Neural progenitor cell (in vitro differentiated cells): ENCODE measurements at regions not wholly inside any gene's neighbourhood (a gene's known extent, or its start where the extent isn't known, plus 50 kb on each side); places are given as distances from the start of the nearest gene placed in this dataset.

ENCODE experiments used
- DNase-seq: peaks from one replicate; pipeline ENCODE4 v3.0.0-alpha.2; 2016; ENCODE audit warnings: low spot score
- H2AFZ ChIP-seq: fragments of 200-600 bp; sonication (generic); replicated peaks from 2 replicates; pipeline ENCODE4 v1.6.1; 2016; ENCODE audit warnings: antibody characterized with exemption
- H3F3A ChIP-seq: fragments of 200-600 bp; sonication (generic); 2 replicates; pipeline ENCODE4 v1.6.1; 2016; ENCODE audit warnings: antibody characterized with exemption, low read depth
- H3K27ac ChIP-seq: fragments of 200-600 bp; sonication (generic); 2 replicates; pipeline ENCODE4 v1.5.1; 2016; ENCODE audit warnings: mild to moderate bottlenecking
- H3K27me3 ChIP-seq: fragments of 200-600 bp; sonication (generic); 2 replicates; pipeline ENCODE4 v1.6.1; 2016; ENCODE audit warnings: mild to moderate bottlenecking, moderate library complexity
- H3K36me3 ChIP-seq: fragments of 200-600 bp; sonication (generic); 2 replicates; pipeline ENCODE4 v1.5.1; 2016
- H3K4me1 ChIP-seq: fragments of 200-600 bp; sonication (generic); 2 replicates; pipeline ENCODE4 v1.6.1; 2016; ENCODE audit warnings: mixed run types
- H3K4me2 ChIP-seq: fragments of 200-600 bp; sonication (generic); 2 replicates; pipeline ENCODE4 v1.6.1; 2016
- H3K4me3 ChIP-seq: fragments of 200-600 bp; sonication (generic); 2 replicates; pipeline ENCODE4 v1.5.1; 2016
- H3K79me2 ChIP-seq: fragments of 200-600 bp; sonication (generic); 2 replicates; pipeline ENCODE4 v1.6.1; 2016; ENCODE audit warnings: low read depth
- H3K9ac ChIP-seq: fragments of 200-600 bp; sonication (generic); 2 replicates; pipeline ENCODE4 v1.6.1; 2016
- H3K9me3 ChIP-seq: fragments of 200-600 bp; sonication (generic); 2 replicates; pipeline ENCODE4 v1.5.1; 2016; ENCODE audit warnings: low read depth
- H4K20me1 ChIP-seq: fragments of 200-600 bp; sonication (generic); 2 replicates; pipeline ENCODE4 v1.6.1; 2016; ENCODE audit warnings: low read depth
- H3K27ac Mint-ChIP-seq: 3 replicates; pipeline ENCODE4 v1.8.0; 2021; ENCODE audit warnings: mixed read lengths
- H3K27me3 Mint-ChIP-seq: 2 replicates; pipeline ENCODE4 v1.8.0; 2022; ENCODE audit warnings: low read depth, mild to moderate bottlenecking, inconsistent platforms, moderate library complexity, mixed read lengths; ENCODE audit not compliant: insufficient read depth
- H3K36me3 Mint-ChIP-seq: 3 replicates; pipeline ENCODE4 v1.8.0; 2021; ENCODE audit warnings: mixed read lengths
- H3K4me1 Mint-ChIP-seq: 3 replicates; pipeline ENCODE4 v1.8.0; 2021; ENCODE audit warnings: mixed read lengths
- H3K4me3 Mint-ChIP-seq: 3 replicates; pipeline ENCODE4 v1.8.0; 2021; ENCODE audit warnings: mild to moderate bottlenecking, moderate library complexity, mixed read lengths
- H3K9me3 Mint-ChIP-seq: 3 replicates; pipeline ENCODE4 v1.8.0; 2020; ENCODE audit warnings: mixed read lengths
- CTCF ChIP-seq: fragments of 200-600 bp; sonication (generic); IDR thresholded peaks from 2 replicates; pipeline ENCODE4 v1.5.1; 2017; ENCODE audit warnings: antibody characterized with exemption, mild to moderate bottlenecking
- EZH2 ChIP-seq: fragments of 200-600 bp; sonication (generic); IDR thresholded peaks from 2 replicates; pipeline ENCODE4 v1.6.1; 2017; ENCODE audit warnings: antibody characterized with exemption, mild to moderate bottlenecking, moderate library complexity
- EZH2phosphoT487 ChIP-seq: fragments of 200-600 bp; sonication (generic); IDR thresholded peaks from 2 replicates; pipeline ENCODE4 v1.6.1; 2017; ENCODE audit warnings: antibody characterized with exemption

DNA sequence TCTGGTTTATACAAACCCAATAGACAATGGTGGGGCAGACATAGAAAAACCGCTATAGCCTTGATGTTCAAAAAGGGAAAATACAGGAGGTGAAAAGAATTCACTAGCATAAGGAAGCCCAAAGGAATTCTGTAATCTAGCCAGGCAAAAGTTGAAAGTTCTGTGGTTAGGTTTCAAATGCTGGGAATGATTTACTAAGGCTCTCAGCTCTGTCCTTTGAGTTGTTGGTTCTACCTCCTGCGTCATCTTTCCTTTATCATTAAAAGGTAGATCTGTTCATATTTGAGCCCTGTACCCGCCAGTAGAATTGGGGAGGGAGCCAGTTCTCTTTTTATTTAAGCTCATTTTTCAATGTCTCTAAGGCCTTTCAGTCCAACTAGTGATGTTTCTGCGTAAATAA is 866.5 kb downstream of the IGSF11 start:
- Histone ChIP-seq H2AFZ (no peak overlapping the region), H3K4me1 (no peaks in the 10 kb centered on the region), H3K4me2 (no peak overlapping the region), H4K20me1 (no peaks in the 10 kb centered on the region), H3K9ac (no peak overlapping the region), H3F3A (no peaks in the 10 kb centered on the region), H3K9me3 (no peaks in the 10 kb centered on the region), H3K36me3 (no peaks in the 10 kb centered on the region), H3K27me3 (no peaks in the 10 kb centered on the region), H3K4me3 (no peak overlapping the region), H3K79me2 (no peaks in the 10 kb centered on the region), H3K27ac (no peak overlapping the region)
- peaks cover 14% of the 10 kb centered on the region for H3K9me3 Mint-ChIP-seq
- DNase-seq = no peak
- no peak overlapping the region for H3K27ac Mint-ChIP-seq
- H3K4me3 Mint-ChIP-seq = no peak overlapping the region
- H3K27me3 Mint-ChIP-seq = no peaks in the 10 kb centered on the region
- TF ChIP-seq EZH2 (no peak), EZH2phosphoT487 (no peak), CTCF (no peak)
- H3K4me1 Mint-ChIP-seq = no peaks in the 10 kb centered on the region
- no peaks in the 10 kb centered on the region for H3K36me3 Mint-ChIP-seq

DNA sequence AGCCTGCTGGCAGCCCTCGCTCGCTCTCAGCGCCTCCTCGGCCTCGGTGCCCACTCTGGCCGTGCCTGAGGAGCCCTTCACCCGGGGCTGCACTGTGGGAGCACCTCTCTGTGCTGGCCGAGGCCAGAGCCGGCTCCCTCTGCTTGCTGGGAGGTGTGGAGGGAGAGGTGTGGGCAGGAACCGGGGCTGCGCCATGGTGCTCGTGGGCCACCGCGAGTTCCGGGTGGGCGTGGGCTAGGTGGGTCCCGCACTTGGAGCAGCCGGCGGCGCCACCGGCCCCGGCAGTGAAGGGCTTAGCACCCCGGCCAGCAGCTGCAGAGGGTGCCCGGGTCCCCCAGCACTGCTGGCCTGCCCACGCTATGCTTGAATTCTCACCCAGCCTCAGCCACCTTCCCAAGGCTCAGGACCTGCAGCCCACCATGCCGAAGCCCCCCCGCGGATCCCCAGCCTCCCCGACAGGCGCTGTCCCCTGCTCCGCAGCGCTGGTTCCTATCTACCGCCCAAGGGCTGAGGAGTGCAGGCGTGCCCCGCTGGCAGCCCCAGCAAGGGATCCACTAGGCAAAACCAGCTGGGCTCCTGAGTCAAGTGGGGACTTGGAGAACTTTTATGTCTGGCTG is 863.3 kb downstream of the IGSF11 start:
- Histone ChIP-seq H3K4me3 (no peak overlapping the region), H3K4me2 (no peak overlapping the region), H3K27ac (no peak overlapping the region), H3F3A (no peaks in the 10 kb centered on the region), H3K9ac (no peak overlapping the region), H4K20me1 (no peaks in the 10 kb centered on the region), H3K9me3 (no peaks in the 10 kb centered on the region), H3K4me1 (no peaks in the 10 kb centered on the region), H3K36me3 (no peaks in the 10 kb centered on the region), H3K79me2 (no peaks in the 10 kb centered on the region), H2AFZ (no peak overlapping the region), H3K27me3 (no peaks in the 10 kb centered on the region)
- Mint-ChIP-seq H3K27ac (no peak overlapping the region), H3K27me3 (no peaks in the 10 kb centered on the region), H3K36me3 (no peaks in the 10 kb centered on the region), H3K4me3 (no peak overlapping the region), H3K4me1 (no peaks in the 10 kb centered on the region), H3K9me3 (peaks cover 11% of the 10 kb centered on the region)
- DNase-seq = no peak
- TF ChIP-seq EZH2phosphoT487 = no peak
- TF ChIP-seq EZH2 = no peak

GRCh38 chr3:118180853-118181252 is 853.8 kb downstream of the IGSF11 start:
- no peaks in the 10 kb centered on the region for H3K36me3 ChIP-seq
- no peak overlapping the region for H3K9ac ChIP-seq
- Mint-ChIP-seq H3K4me1 (no peaks in the 10 kb centered on the region), H3K27ac (no peak overlapping the region), H3K9me3 (no peaks in the 10 kb centered on the region), H3K27me3 (no peaks in the 10 kb centered on the region), H3K4me3 (no peak overlapping the region), H3K36me3 (no peaks in the 10 kb centered on the region)
- no peaks in the 10 kb centered on the region for H3K79me2 ChIP-seq
- no peaks in the 10 kb centered on the region for H3F3A ChIP-seq
- no peak overlapping the region for H3K4me3 ChIP-seq
- TF ChIP-seq CTCF (no peak), EZH2 (no peak), EZH2phosphoT487 (no peak)
- no peaks in the 10 kb centered on the region for H3K27me3 ChIP-seq
- H4K20me1 ChIP-seq = no peaks in the 10 kb centered on the region
- H3K4me1 ChIP-seq = no peaks in the 10 kb centered on the region
- no peak overlapping the region for H3K4me2 ChIP-seq
- H3K27ac ChIP-seq = no peak overlapping the region
- H2AFZ ChIP-seq = no peak overlapping the region
- no peaks in the 10 kb centered on the region for H3K9me3 ChIP-seq
- DNase-seq = no peak

DNA sequence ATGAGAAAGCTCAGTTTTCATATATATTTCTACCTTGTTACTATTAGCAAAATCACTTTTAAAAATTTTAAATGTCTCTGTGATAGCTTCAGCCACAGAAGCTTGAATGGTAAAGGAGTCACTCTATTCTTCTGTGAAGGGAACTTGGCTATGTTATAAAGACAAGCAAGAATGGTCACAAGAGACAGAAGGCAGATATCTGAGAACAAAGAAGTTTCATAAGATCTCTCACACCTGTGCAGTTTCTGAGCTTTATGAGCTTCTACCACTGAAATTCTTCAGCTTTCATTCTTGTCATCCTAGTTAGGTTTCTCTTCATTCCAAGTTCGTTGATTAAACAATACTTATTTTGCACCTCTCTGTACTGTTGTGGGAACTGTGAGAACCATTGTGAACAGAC is 853.4 kb downstream of the IGSF11 start:
- H3K36me3 Mint-ChIP-seq = no peaks in the 10 kb centered on the region
- DNase-seq = no peak
- no peak overlapping the region for H3K4me3 Mint-ChIP-seq
- Histone ChIP-seq H3F3A (no peaks in the 10 kb centered on the region), H3K4me3 (no peak overlapping the region), H4K20me1 (no peaks in the 10 kb centered on the region), H3K9me3 (no peaks in the 10 kb centered on the region), H3K27ac (no peak overlapping the region), H3K4me2 (no peak overlapping the region), H2AFZ (no peak overlapping the region), H3K27me3 (no peaks in the 10 kb centered on the region), H3K36me3 (no peaks in the 10 kb centered on the region), H3K4me1 (no peaks in the 10 kb centered on the region), H3K9ac (no peak overlapping the region), H3K79me2 (no peaks in the 10 kb centered on the region)
- H3K27ac Mint-ChIP-seq = no peak overlapping the region
- no peaks in the 10 kb centered on the region for H3K9me3 Mint-ChIP-seq
- TF ChIP-seq EZH2phosphoT487 = no peak
- no peak for TF ChIP-seq EZH2
- TF ChIP-seq CTCF = no peak
- H3K27me3 Mint-ChIP-seq = no peaks in the 10 kb centered on the region
- no peaks in the 10 kb centered on the region for H3K4me1 Mint-ChIP-seq
